H9 (cell line): ENCODE measurements at regions not wholly inside any gene's neighbourhood (a gene's known extent, or its start where the extent isn't known, plus 50 kb on each side); places are given as distances from the start of the nearest gene placed in this dataset.

Experiments
- DNase-seq: peaks from one replicate; pipeline ENCODE4 v3.0.0-alpha.2; 2017
- H2AFZ ChIP-seq: one replicate; pipeline ENCODE4 v1.6.1; 2013; ENCODE audit warnings: mild to moderate bottlenecking, low read length, control low read depth, moderate library complexity
- H2AK5ac ChIP-seq: 2 replicates; pipeline ENCODE4 v1.6.1; 2013; ENCODE audit warnings: low read length, control low read depth, mixed read lengths; ENCODE audit not compliant: insufficient read length
- H2BK120ac ChIP-seq: one replicate; pipeline ENCODE4 v1.6.1; 2013; ENCODE audit warnings: low read depth, mild to moderate bottlenecking, low read length, control low read depth, inconsistent platforms; ENCODE audit not compliant: poor library complexity, severe bottlenecking
- H2BK12ac ChIP-seq: 2 replicates; pipeline ENCODE4 v1.6.1; 2013; ENCODE audit warnings: low read length, control low read depth, mixed read lengths, low read depth; ENCODE audit not compliant: insufficient read length
- H2BK15ac ChIP-seq: 2 replicates; pipeline ENCODE4 v1.6.1; 2013; ENCODE audit warnings: low read depth, low read length, control low read depth
- H2BK20ac ChIP-seq: one replicate; pipeline ENCODE4 v1.6.1; 2013; ENCODE audit warnings: low read depth, mild to moderate bottlenecking, low read length, control low read depth, inconsistent platforms; ENCODE audit not compliant: poor library complexity, severe bottlenecking
- H2BK5ac ChIP-seq: 2 replicates; pipeline ENCODE4 v1.6.1; 2013; ENCODE audit warnings: low read length, control low read depth, mixed read lengths; ENCODE audit not compliant: insufficient read length
- H3K14ac ChIP-seq: 2 replicates; pipeline ENCODE4 v1.6.1; 2013; ENCODE audit warnings: low read length, control low read depth; ENCODE audit not compliant: insufficient read depth
- H3K18ac ChIP-seq: 2 replicates; pipeline ENCODE4 v1.6.1; 2013; ENCODE audit warnings: low read depth, mild to moderate bottlenecking, mixed read lengths, low read length, control low read depth; ENCODE audit not compliant: insufficient read length
- H3K23ac ChIP-seq: 2 replicates; pipeline ENCODE4 v1.6.1; 2013; ENCODE audit warnings: low read length, control low read depth, mixed read lengths, low read depth; ENCODE audit not compliant: insufficient read length
- H3K23me2 ChIP-seq: 2 replicates; pipeline ENCODE4 v1.6.1; 2013; ENCODE audit warnings: low read depth, mild to moderate bottlenecking, mixed read lengths, low read length, control low read depth; ENCODE audit not compliant: insufficient read length, poor library complexity, severe bottlenecking
- H3K27ac ChIP-seq: 2 replicates; pipeline ENCODE4 v1.5.1; 2013; ENCODE audit warnings: low read length, control low read depth, mixed read lengths, low read depth; ENCODE audit not compliant: insufficient read length
- H3K27me3 ChIP-seq: 2 replicates; pipeline ENCODE4 v1.6.1; 2013; ENCODE audit warnings: low read length, control low read depth, inconsistent platforms; ENCODE audit not compliant: insufficient read depth
- H3K4ac ChIP-seq: 2 replicates; pipeline ENCODE4 v1.6.1; 2013; ENCODE audit warnings: low read depth, mild to moderate bottlenecking, control low read depth, inconsistent platforms, low read length, moderate library complexity
- H3K4me1 ChIP-seq: 2 replicates; pipeline ENCODE4 v1.6.1; 2013; ENCODE audit warnings: low read length, control low read depth, inconsistent platforms; ENCODE audit not compliant: insufficient read depth
- H3K4me2 ChIP-seq: 2 replicates; pipeline ENCODE4 v1.6.1; 2013; ENCODE audit warnings: low read length, control low read depth, mixed read lengths; ENCODE audit not compliant: insufficient read length, insufficient read depth
- H3K56ac ChIP-seq: 2 replicates; pipeline ENCODE4 v1.6.1; 2013; ENCODE audit warnings: low read depth, mild to moderate bottlenecking, mixed read lengths, low read length, control low read depth; ENCODE audit not compliant: insufficient read length
- H3K79me1 ChIP-seq: 2 replicates; pipeline ENCODE4 v1.6.1; 2013; ENCODE audit warnings: low read depth, mild to moderate bottlenecking, moderate library complexity, low read length, control low read depth, inconsistent platforms; ENCODE audit not compliant: insufficient read depth, poor library complexity, severe bottlenecking
- H3K79me2 ChIP-seq: 2 replicates; pipeline ENCODE4 v1.6.1; 2013; ENCODE audit warnings: low read length, control low read depth, inconsistent platforms; ENCODE audit not compliant: insufficient read depth
- H3K9ac ChIP-seq: 2 replicates; pipeline ENCODE4 v1.6.1; 2013; ENCODE audit warnings: low read length, control low read depth, mixed read lengths; ENCODE audit not compliant: insufficient read length; ENCODE audit errors: extremely low read depth
- H3K9me3 ChIP-seq: one replicate; pipeline ENCODE4 v1.6.1; 2013; ENCODE audit warnings: low read depth, low read length, inconsistent platforms; ENCODE audit not compliant: control insufficient read depth
- H3T11ph ChIP-seq: one replicate; pipeline ENCODE4 v1.6.1; 2013; ENCODE audit warnings: mild to moderate bottlenecking, low read length, control low read depth, inconsistent platforms
- H4K20me1 ChIP-seq: one replicate; pipeline ENCODE4 v1.6.1; 2013; ENCODE audit not compliant: control insufficient read depth, insufficient read length, insufficient read depth
- H4K5ac ChIP-seq: 2 replicates; pipeline ENCODE4 v1.6.1; 2013; ENCODE audit warnings: low read depth, mild to moderate bottlenecking, mixed read lengths, low read length, control low read depth; ENCODE audit not compliant: insufficient read length
- H4K8ac ChIP-seq: replicated peaks from 2 replicates; pipeline ENCODE4 v1.6.1; 2013; ENCODE audit warnings: low read length, control low read depth, mixed read lengths, low read depth; ENCODE audit not compliant: insufficient read length
- H4K91ac ChIP-seq: 2 replicates; pipeline ENCODE4 v1.6.1; 2013; ENCODE audit warnings: low read depth, mild to moderate bottlenecking, moderate library complexity, mixed read lengths, low read length, control low read depth; ENCODE audit not compliant: insufficient read length
- H3K27ac Mint-ChIP-seq, 3 experiments: 2 replicates in 2 of 3; 3 replicates in 1 of 3; pipeline ENCODE4 v1.8.0; 2020 to 2021; ENCODE audit warnings: mixed read lengths in 3 of 3, mild to moderate bottlenecking in 1 of 3, moderate library complexity in 1 of 3
- H3K27me3 Mint-ChIP-seq: 2 replicates; pipeline ENCODE4 v1.8.0; 2021; ENCODE audit warnings: low read depth, mild to moderate bottlenecking, moderate library complexity, mixed read lengths
- H3K36me3 Mint-ChIP-seq, 3 experiments: 2 replicates in 2 of 3; 3 replicates in 1 of 3; pipeline ENCODE4 v1.8.0; 2020 to 2021; ENCODE audit warnings: low read depth in 3 of 3, mixed read lengths in 3 of 3; ENCODE audit not compliant: insufficient read depth in 1 of 3
- H3K4me1 Mint-ChIP-seq, 2 experiments: 2 replicates each; pipeline ENCODE4 v1.8.0; 2020; ENCODE audit warnings: mixed read lengths in 2 of 2
- H3K4me3 Mint-ChIP-seq, 2 experiments: 2 replicates in 1 of 2; 3 replicates in 1 of 2; pipeline ENCODE4 v1.8.0; 2020 to 2021; ENCODE audit warnings: mild to moderate bottlenecking in 2 of 2, mixed read lengths in 2 of 2, moderate library complexity in 1 of 2
- H3K9me3 Mint-ChIP-seq, 2 experiments: 2 replicates in 1 of 2; 3 replicates in 1 of 2; pipeline ENCODE4 v1.8.0; 2020; ENCODE audit warnings: mild to moderate bottlenecking in 2 of 2, mixed read lengths in 2 of 2, moderate library complexity in 1 of 2
- CTCF ChIP-seq: fragments of 200-600 bp; sonication (generic); conservative IDR thresholded peaks from 3 replicates; pipeline ENCODE4 v1.8.0; 2021; ENCODE audit warnings: antibody characterized with exemption, mild to moderate bottlenecking
- WGBS: extraction: QIAGEN DNeasy Blood & Tissue Kit; methylation state at CpG from one replicate; pipeline ENCODE4 v1.1.7; 2013; ENCODE audit warnings: missing lambda C conversion rate, low lambda C conversion rate, mixed read lengths; ENCODE audit not compliant: insufficient read length; ENCODE audit errors: extremely low coverage; 5-methylcytosine and 5-hydroxymethylcytosine counted together

DNA sequence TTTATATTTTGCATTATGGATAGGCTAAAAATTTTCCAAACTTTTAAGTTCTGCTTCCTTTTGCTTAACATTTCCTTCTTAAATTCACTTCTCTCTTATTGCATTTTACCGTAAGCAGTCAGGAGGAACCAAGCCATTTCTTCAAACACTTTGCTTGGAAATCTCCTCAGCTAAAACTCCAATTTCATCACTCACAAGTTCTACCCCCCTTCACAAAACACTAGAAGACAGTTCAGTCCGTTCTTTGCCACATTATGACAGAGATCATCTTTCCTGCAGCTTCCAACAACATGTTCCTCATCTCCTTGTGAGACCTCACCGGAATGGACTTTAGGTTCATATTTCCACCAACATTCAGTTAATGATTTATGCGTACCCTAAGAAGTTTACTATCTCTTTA lies 79.2 kb upstream of the LY86 start:
- Mint-ChIP-seq H3K9me3 (peaks cover 4 to 5% of the 10 kb centered on the region in 2 experiments; a peak in 2 of 5 replicates), H3K27me3 (peaks cover 6% of the 10 kb centered on the region), H3K4me1 (no peaks in the 10 kb centered on the region), H3K27ac (no peak overlapping the region), H3K36me3 (no peaks in the 10 kb centered on the region), H3K4me3 (no peak overlapping the region)
- Histone ChIP-seq H3K79me2 (no peaks in the 10 kb centered on the region), H3K23me2 (no peaks in the 10 kb centered on the region), H2AFZ (no peak overlapping the region), H2BK20ac (no peak overlapping the region), H3K4me1 (no peaks in the 10 kb centered on the region), H2BK120ac (no peak overlapping the region), H3K9me3 (no peaks in the 10 kb centered on the region), H3K27ac (no peak overlapping the region), H2AK5ac (no peak overlapping the region), H4K20me1 (no peaks in the 10 kb centered on the region), H3K4ac (no peak overlapping the region), H3K23ac (no peak overlapping the region), H3K27me3 (no peaks in the 10 kb centered on the region), H3K4me2 (no peak overlapping the region), H2BK12ac (no peak overlapping the region), H2BK5ac (no peak overlapping the region), H4K8ac (no peak overlapping the region), H4K5ac (no peak overlapping the region), H3K56ac (no peak overlapping the region), H3K18ac (no peak overlapping the region), H3K79me1 (no peaks in the 10 kb centered on the region), H3K14ac (no peak overlapping the region), H3K9ac (no peak overlapping the region), H2BK15ac (no peak overlapping the region), H4K91ac (no peak overlapping the region), H3T11ph (no peak overlapping the region)
- TF ChIP-seq CTCF: no peak
- no peak for DNase-seq
- WGBS: no CpG with 5 or more reads among the region's 4 CpGs
